GM19035 (cell line): ENCODE measurements at regions not wholly inside any gene's neighbourhood (a gene's known extent, or its start where the extent isn't known, plus 50 kb on each side); places are given as distances from the start of the nearest gene placed in this dataset.
"Not testable (repeated sequence)": the region's sequence is repeated elsewhere in the genome, so short reads cannot be mapped to it uniquely, and the experiment has no call there.

Source experiments
- ATAC-seq: cut with Tn5 transposase; IDR thresholded peaks from one replicate; pipeline ENCODE4 v1.9.1; 2021; ENCODE audit not compliant: unreplicated experiment

GRCh38 chr12:131249246-131250027 is 295.7 kb downstream of the ADGRD1 start:
- ATAC-seq, result no peak

- ATAC-seq, result no peak
Measured at GRCh38 chr12:131250028-131250950, 296.6 kb downstream of the ADGRD1 start.

- ATAC-seq, result no peak
Measured at GRCh38 chr12:131250951-131251315, 297.2 kb downstream of the ADGRD1 start.

GRCh38 chr12:131251336-131252101 is 297.8 kb downstream of the ADGRD1 start:
- ATAC-seq, result no peak

- ATAC-seq, result no peak
Measured at GRCh38 chr12:131253376-131254026, 299.8 kb downstream of the ADGRD1 start.

- no peak for ATAC-seq
Measured at GRCh38 chr12:131254374-131254773, 300.7 kb downstream of the ADGRD1 start.

- no peak for ATAC-seq
Measured at GRCh38 chr12:131258398-131258797, 304.7 kb downstream of the ADGRD1 start.

GRCh38 chr12:131260251-131260905 is 306.7 kb downstream of the ADGRD1 start:
- ATAC-seq, result no peak

GRCh38 chr12:131260954-131261353 is 307.2 kb downstream of the ADGRD1 start:
- ATAC-seq, result no peak

GRCh38 chr12:131261906-131262305 is 308.2 kb downstream of the ADGRD1 start:
- no peak for ATAC-seq

- ATAC-seq, result no peak
Measured at GRCh38 chr12:131263626-131264025, 309.9 kb downstream of the ADGRD1 start.

- no peak for ATAC-seq
Measured at GRCh38 chr12:131264635-131265034, 310.9 kb downstream of the ADGRD1 start.

GRCh38 chr12:131266591-131267467 is 313.1 kb downstream of the ADGRD1 start:
- ATAC-seq, result no peak

GRCh38 chr12:131267576-131267975 is 313.9 kb downstream of the ADGRD1 start:
- ATAC-seq, result no peak

- ATAC-seq, result not testable (repeated sequence)
Measured at GRCh38 chr12:131268123-131268522, 314.4 kb downstream of the ADGRD1 start.

- ATAC-seq, result not testable (repeated sequence)
Measured at GRCh38 chr12:131268571-131268970, 314.9 kb downstream of the ADGRD1 start.

- ATAC-seq, result no peak
Measured at GRCh38 chr12:131269551-131269950, 315.8 kb downstream of the ADGRD1 start.

- not testable (repeated sequence) for ATAC-seq
Measured at GRCh38 chr12:131269977-131270376, 316.3 kb downstream of the ADGRD1 start.

- no peak for ATAC-seq
Measured at GRCh38 chr12:131271724-131272123, 318.0 kb downstream of the ADGRD1 start.
